Testis (tissue), 2 donors: ENCODE measurements at regions not wholly inside any gene's neighbourhood (a gene's known extent, or its start where the extent isn't known, plus 50 kb on each side); places are given as distances from the start of the nearest gene placed in this dataset.

Experiments used
- CTCF ChIP-seq, 3 experiments: fragments of 450-650 bp in 2 of 3; fragments of 200-600 bp in 1 of 3; sonication (generic) in 1 of 3; IDR thresholded peaks; one replicate each; pipeline ENCODE4 v1.5.1; 2016 to 2019; ENCODE audit warnings: antibody characterized with exemption in 3 of 3, mild to moderate bottlenecking in 2 of 3, moderate library complexity in 1 of 3
- POLR2A ChIP-seq: fragments of 450-650 bp; IDR thresholded peaks from one replicate; pipeline ENCODE4 v1.6.1; 2017; ENCODE audit warnings: antibody characterized with exemption, mild to moderate bottlenecking, moderate library complexity

- TF ChIP-seq CTCF (IDR thresholded peaks at IDR 0.05), result no peak
- TF ChIP-seq POLR2A, result no peak
These were observed 100.8 kb upstream of the PLPPR1 start for GRCh38 chr9:100927763-100928162.
